Tibial nerve (tissue), 4 donors: ENCODE measurements at regions not wholly inside any gene's neighbourhood (a gene's known extent, or its start where the extent isn't known, plus 50 kb on each side); places are given as distances from the start of the nearest gene placed in this dataset.

Experiments
- CTCF ChIP-seq, 5 experiments: fragments of 200-600 bp in 3 of 5; fragments of 450-650 bp in 2 of 5; sonication (generic) in 3 of 5; IDR thresholded peaks; one replicate each; pipeline ENCODE4 v1.5.1; 2016 to 2019; ENCODE audit warnings: antibody characterized with exemption in 5 of 5, mild to moderate bottlenecking in 3 of 5, moderate library complexity in 2 of 5
- EP300 ChIP-seq, 2 donors: sonication (generic); formaldehyde crosslinking; IDR thresholded peaks; one replicate each; pipeline ENCODE4 v1.6.1; 2017; ENCODE audit warnings: antibody characterized with exemption in 2 of 2, mild to moderate bottlenecking in 1 of 2
- POLR2A ChIP-seq, 2 donors: fragments of 450-650 bp; IDR thresholded peaks; one replicate each; pipeline ENCODE4 v1.6.1; 2017; ENCODE audit warnings: antibody characterized with exemption in 2 of 2, mild to moderate bottlenecking in 2 of 2, moderate library complexity in 2 of 2

- no peak for TF ChIP-seq CTCF (IDR thresholded peaks at IDR 0.05)
- TF ChIP-seq POLR2A (IDR thresholded peaks at IDR 0.05): no peak
- no peak for TF ChIP-seq EP300 (IDR thresholded peaks at IDR 0.05)
Measured at GRCh38 chr4:100041646-100042045, 91.6 kb upstream of the H2AZ1 start.
